Stimulated activated CD8-positive, alpha-beta memory T cell treated with anti-CD3 and anti-CD28 coated beads, Interleukin-7, amount 100 ng/mL, for 1 hour (primary cell): ENCODE measurements at regions not wholly inside any gene's neighbourhood (a gene's known extent, or its start where the extent isn't known, plus 50 kb on each side); places are given as distances from the start of the nearest gene placed in this dataset.
"Not testable (repeated sequence)": the region's sequence is repeated elsewhere in the genome, so short reads cannot be mapped to it uniquely, and the experiment has no call there.

Experiments used
- DNase-seq, 2 donors: peaks; one replicate each; pipeline ENCODE4 v3.0.0-alpha.2; 2020; ENCODE audit warnings: low read depth in 2 of 2

DNA sequence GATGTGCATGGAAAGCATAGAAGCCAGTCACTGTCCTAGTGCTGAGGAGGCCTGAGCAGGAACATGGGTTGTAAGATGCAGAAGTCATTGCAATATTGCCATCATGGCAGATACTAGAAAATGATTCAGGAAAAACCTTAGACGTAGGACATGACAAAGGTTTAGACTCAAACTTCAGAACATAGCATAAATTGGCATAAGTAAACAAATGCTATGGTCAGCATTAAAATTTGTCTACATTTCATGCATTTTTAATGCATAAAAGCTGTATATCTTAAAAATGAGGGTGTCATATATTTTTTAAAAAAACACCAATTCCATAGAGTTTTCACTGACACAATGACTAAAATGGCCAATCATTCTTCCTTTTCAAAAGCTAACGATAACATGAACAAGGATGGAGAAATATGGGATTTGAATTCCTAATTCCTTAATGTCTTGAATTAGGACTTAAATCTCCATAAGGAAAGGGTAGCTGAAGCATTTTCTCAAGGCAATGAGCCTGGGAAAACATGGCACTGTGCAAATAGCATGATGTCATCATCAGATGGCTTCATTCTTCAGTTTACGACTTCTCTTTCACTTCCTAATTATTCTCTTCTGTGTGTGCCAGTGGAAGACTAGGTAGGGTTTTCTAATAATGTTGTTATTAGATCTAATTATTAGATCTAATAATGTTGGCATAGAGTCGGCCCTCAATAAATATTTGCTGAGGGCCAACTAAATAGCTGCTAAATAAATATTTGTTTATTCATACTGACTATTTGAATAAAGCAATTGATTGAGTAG, 125.1 kb upstream of the FRG1 start:
- no peak for DNase-seq

DNA sequence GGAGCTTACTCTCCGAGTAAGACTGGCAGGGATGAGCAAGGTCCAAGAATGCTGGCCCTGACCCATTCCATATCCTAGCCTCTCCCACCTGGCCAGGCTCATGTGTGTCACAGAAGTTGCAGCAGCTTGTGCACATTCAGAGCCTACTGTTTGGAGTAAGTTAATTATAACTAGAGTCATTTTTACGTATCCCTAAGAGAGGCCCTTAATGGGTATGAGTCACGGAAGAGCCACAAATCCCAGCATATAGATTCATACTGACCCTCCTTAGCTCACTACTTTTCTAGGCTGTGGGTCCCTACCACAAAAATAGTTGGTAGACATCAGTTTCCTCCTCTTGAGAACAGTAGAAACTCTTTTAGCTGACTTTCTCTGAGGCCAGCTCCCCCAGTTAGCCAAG, 118.3 kb upstream of the FRG1 start:
- DNase-seq = no peak

DNA sequence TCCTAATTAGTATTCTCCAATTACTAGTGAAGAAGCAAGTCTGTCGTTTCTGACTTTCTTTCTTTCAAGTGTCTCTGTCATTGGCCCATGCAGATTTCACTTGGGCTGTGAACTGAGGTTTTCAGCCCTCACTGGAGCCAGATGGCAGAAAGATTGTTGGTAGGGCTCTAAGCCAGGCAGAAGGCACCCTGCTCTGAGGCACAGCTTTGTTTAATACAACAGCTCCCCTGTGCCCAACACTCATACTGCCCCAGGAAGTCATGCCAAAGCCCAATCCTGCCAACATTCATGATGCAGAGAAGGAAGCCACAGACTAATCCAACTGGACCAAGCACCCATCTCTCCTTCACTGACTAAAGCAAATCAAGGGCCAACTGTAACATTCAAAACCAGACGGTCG, 117.1 kb upstream of the FRG1 start:
- no peak for DNase-seq

DNA sequence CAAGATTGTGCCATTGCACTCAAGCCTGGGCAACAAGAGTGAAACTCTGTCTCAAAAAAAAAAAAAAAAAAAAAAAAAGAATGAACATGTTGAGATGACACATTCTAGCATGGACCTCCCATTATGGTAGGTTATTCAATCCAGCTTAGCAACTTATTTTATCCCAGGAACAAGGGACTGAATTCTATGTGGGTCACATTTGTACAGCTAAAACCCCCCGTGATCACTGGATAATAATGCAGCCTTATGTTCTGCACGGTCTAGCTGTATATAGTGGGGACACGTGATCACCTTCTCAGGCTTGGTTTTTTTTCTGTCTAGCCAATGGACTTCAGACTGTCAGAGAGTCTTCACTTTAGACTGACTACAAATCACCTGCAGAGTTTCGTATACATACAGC, 115.2 kb upstream of the FRG1 start:
- DNase-seq = no peak

DNA sequence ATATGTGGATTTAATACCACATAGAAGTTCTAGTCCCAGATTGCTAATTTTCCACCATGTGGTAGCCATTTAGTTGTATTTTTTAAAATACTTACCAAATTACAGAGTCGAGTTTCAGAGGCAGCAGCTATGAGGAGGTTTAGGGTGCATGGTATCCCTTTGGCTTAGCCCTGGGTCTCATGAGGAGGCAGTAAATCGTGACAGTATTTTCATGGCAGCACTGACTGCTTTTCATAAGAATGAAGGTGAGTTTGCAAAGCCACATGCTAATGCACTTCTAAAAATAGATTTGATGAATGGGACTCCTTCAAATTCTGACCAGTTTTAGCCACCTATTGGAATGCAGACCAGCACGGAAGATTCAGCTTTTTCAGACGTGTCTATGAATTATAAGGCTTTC, 114.0 kb upstream of the FRG1 start:
- no peak for DNase-seq

DNA sequence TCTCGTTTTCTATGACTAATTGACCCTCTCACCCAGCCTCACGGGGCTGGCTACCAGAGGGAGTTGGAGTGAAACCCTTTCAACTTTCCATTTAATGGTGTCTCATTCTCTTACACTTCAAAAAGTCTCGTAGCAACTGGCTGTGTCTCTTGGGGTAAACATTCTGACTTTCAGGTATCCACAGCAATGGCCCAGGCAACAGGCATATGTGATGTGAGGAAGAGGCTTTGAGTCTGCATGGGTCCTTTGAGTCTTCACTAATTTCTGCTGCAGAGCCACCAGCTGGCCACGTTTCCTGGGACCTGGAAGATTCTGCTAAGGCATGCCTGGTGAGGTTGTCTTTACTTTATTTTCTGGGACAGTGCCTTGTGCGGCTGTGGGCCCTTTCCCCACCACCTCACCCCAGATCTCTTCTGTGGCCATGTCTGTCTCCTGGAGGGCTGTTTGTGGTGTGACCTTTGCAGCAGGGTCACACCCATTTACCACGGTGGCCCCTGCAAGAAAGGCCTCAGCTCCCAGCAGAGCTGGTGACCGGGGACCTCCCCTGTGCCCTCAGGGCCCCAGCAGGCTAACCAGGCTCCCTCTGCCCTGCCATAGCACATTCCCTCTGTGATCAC, 112.5 kb upstream of the FRG1 start:
- DNase-seq = no peak

DNA sequence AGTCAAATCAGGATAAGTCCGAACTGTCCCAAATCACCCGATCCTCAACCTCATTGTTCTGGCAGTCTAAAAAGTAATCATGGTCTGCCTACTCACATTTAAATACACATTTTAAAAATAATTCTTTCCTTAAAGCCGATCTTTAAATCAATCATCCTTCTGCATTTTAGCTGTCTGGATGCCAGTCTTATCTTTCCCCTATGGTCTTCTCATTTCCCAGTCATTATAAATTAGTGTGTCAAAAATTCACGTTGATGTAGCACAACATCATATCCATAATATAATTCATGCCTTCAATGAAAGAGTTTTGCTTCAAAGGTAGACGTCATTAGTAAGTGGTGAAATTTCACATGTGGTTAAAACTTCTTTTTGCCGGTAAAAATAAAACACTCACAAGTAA, 108.1 kb upstream of the FRG1 start:
- no peak for DNase-seq

DNA sequence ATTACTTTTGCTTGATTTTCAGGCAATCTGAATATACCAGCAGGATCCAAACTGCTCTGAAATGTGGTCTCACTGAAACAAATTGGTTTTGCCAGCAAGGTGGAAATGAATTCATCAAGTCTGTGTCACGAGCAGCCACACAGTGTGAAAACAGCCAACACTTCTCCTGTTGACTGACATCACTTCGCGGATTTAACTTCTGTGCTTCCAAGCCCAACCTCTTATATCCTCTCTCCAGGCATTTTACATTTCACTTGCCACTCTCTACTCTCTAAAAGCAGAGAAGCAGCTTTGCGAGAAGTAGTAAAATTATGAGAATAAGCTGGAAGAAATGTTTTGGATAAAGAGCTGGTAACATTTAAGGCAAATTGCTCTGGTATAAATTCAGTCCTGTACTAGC, 106.1 kb upstream of the FRG1 start:
- DNase-seq = no peak

DNA sequence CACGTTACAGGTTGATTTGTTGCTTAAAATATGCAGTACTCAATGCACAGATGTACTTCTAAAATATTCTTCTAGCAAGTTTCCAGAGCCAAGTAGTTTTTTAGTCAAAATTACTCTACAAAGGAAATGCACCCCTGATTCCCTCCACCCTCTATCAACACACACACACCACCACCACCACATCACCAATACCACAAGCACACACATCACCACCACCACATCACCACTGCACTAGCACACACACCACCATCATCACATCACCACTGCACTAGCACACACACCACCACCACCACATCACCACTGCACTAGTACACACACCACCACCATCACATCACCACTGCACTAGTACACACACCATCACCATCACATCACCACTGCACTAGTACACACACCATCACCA, 105.2 kb upstream of the FRG1 start:
- no peak for DNase-seq

DNA sequence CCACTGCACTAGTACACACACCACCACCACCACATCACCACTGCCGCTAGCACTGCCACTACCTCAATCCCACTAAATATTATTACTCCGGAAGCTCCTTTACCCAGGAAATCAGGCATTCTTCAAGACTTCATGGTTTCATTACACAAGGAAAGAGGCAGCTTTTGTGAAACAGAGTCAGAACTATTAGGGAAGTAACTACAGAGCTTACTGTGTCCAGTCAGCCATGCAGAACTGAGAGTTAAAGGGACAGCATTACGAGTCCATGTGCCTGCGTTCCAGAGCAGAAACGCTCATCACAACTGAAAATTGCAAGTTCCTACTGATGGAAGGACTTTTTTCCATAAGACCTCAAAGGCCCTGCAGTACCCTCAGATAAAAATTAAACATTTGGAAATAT, 103.2 kb upstream of the FRG1 start:
- DNase-seq = no peak

DNA sequence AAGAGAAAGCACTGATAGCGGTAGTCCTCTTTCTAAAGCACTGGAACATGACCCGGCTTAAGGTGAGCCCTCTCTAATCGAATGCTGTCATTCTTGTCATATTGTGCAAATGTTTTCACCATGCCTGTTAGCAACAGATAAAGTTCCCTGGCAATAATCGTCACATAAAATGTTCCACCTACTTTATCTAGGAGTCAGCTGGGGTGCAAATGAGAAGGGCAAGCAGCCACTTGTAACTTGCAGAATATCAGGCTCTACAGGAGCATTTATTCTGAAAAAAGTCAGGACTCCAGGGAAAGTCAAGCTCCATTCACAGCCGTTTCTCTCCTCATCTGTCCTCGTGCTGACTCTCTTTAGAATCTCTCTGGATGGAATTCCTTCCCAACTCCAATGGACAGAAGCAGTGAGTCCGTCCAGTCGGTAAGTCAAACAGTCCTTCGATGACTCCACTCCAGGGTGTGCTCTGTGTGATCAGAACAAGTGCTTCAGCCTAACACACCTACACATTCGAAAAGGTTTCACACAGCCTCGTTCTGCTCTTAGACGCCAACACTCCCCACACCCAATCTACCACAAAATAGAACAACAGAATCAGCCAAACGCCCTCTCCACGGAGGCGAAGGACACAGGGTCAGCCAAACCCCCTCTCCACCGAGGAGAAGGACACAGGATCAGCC, 101.7 kb upstream of the FRG1 start:
- DNase-seq = no peak

DNA sequence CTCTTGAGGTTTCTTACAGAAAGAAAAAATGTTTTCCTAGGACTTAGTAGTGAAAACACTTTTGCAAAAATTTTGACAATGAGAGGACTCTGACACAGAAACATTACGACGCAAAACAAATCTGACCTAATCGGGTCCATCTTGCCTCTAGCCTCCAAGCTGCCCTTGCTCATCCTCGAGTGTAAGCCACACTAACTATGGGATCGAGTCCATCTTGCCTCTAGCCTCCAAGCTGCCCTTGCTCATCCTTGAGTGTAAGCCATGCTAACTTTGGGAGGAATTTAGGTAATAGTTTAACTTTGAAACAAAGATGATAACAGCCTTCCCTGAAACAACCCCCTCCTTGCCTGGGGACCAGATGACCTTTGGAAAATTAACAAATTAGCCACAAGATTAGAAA, 100.3 kb upstream of the FRG1 start:
- DNase-seq = no peak

DNA sequence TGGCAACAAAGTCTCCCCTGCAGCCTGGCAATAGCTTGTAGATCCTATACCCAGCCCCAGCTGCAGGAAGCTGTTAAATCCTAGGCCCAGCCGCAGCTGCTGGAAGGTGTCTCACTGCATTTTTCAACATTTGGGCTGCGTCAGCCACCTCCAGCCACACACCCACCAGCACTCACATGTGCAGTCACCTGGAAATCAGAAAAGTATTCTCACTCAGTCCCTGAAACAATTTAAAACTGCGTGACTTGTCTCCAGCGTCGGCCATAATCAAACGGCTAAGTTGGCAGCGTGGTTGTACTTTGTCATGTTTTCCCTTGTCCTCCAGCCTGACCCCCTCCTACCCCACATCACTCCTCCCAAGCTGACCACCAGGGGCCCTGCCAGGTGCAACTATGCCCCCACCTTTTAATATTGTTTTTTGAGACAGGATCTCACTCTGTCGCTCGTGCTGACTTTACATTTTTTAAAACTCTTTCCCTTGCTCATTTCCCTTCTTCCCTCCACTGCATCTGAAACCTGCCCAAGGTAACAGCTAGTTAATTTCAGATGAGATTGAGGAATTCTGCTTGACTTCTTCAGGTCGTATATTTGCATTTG, 97.2 kb upstream of the FRG1 start:
- no peak for DNase-seq

DNA sequence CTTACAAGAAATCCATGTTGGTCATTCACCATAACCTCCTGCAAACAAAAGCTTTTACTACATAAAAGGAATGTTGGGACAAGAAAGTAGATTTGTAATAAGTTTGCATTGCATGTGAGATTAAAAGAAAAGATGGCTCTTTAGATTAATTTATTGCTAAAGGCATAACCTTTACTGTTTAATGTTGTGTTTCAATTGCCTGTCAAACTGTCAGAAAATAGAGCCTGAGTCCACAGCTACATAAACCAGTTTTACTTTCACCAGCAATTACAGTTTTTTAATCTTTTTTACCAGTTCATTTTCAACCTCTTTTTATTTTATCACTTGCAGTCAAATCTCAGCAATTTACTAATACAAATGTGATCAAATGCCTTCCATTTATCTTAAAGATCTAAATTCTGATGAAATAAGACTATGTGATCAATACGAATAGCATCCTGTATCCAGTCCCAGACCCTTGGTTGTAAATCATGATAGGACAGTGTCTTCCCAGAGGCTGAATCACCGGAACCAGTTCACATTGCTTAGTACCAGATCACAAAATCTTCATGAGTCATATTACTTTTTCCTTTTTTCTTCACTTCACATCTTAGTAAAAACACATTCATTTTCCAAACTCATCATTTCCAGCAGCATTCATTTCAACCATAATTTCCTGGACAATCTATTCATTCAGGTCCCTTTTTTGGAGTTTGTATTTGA, 95.4 kb upstream of the FRG1 start:
- DNase-seq = no peak

DNA sequence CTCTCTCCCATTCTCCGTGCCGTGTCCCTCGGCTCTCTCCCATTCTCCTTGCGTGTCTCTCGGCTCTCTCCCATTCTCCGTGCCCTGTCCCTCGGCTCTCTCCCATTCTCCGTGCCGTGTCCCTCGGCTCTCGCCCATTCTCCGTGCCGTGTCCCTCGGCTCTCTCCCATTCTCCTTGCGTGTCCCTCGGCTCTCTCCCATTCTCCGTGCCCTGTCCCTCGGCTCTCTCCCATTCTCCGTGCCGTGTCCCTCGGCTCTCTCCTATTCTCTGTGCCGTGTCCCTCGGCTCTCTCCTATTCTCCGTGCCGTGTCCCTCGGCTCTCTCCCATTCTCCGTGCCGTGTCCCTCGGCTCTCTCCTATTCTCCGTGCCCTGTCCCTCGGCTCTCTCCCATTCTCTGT, 94.6 kb upstream of the FRG1 start:
- DNase-seq = not testable (repeated sequence)

DNA sequence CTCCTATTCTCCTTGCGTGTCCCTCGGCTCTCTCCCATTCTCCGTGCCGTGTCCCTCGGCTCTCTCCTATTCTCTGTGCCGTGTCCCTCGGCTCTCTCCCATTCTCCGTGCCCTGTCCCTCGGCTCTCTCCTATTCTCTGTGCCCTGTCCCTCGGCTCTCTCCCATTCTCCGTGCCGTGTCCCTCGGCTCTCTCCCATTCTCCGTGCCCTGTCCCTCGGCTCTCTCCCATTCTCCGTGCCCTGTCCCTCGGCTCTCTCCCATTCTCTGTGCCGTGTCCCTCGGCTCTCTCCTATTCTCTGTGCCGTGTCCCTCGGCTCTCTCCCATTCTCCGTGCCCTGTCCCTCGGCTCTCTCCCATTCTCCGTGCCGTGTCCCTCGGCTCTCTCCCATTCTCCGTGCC, 94.1 kb upstream of the FRG1 start:
- not testable (repeated sequence) for DNase-seq

DNA sequence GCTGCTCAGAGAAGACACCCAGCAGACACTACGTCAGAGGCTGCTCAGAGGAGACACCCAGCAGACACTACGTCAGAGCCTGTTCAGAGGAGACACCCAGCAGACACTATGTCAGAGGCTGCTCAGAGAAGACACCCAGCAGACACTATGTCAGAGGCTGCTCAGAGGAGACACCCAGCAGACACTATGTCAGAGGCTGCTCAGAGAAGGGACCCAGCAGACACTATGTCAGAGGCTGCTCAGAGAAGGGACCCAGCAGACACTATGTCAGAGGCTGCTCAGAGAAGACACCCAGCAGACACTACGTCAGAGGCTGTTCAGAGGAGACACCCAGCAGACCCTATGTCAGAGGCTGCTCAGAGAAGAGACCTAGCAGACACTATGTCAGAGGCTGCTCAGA, 92.0 kb upstream of the FRG1 start:
- not testable (repeated sequence) for DNase-seq

DNA sequence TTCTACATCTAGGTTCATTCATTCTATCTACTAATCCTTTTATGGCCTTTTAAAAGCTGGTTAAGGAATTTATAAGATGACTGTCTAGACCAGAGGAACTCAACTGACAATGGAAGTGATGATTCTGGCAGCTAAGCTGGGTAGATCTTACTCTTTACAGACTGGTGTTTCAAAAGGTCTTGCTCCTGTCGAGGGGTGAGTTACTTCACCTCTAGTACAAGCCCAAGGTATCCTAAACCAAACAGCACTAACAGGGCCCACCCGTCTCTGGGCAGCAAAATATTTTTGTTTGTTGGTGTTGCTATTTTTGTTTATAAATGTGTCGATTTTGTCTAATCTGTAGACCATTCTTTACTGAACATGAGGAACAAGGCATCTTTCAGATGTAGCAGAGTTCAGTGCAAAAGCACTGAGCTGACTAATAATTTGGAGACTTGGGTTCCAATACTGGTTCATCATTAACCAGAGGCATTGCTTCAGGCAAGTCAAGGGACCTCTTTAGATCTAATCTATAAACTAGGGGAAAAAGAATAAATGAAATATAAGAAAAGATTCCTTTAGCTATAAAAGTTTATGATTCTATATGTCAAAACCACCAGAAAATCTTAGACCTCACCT, 90.3 kb upstream of the FRG1 start:
- DNase-seq = no peak

DNA sequence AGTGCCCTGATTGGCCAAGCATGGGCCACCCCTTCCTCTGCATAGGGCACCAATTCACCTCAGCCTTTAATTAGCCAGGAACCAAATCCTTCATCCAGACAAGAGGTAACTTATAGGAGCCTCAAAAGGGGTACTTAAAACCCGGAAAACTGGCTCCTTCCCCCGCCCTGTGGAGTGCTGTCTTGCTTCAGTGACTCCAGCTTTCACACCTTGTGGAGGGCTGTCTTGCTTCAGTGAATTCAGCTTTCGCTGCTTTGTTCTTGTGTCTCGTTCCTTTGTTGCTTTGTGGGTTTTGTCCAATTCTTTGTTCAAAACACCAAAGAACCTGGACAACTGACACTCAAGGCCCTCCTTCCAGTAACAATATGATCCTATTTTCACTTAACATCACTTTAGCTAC, 82.2 kb upstream of the FRG1 start:
- no peak for DNase-seq

DNA sequence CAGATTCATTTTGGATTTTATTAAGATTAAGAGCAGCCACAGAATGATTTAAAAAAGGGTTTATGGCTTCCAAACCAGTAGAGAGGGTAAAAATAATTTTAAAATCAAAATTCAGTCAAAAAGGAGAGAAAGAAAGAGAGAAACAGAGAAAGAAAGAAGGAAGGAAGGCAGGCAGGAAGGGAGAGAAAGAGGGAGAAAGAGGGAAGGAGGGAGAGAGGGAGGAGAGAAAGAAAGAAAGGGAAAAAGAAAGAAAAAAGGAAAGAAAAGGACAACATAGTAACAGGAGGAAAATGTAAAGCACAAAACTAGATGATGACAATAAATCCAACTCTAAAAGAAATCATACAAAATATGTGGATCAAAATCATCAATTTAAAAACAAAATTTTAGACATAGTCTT, 79.6 kb upstream of the FRG1 start:
- DNase-seq = no peak

DNA sequence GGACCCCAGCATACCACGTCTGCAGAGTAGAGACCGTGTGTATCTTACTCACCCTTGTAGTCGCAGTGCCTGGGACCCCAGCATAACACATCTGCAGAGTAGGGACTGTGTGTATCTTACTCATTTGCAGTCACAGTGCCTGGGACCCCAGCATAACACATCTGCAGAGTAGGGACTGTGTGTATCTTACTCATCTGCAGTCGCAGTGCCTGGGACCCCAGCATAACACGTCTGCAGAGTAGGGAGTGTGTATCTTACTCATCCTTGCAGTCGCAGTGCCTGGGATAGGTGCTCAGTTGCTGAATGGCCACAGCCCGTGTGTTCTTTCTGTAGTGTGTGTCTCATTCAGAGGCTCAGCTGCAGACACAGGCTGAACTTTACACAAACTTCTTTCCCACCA, 71.4 kb upstream of the FRG1 start:
- DNase-seq = no peak
